DND-41 (cell line): ENCODE measurements at regions not wholly inside any gene's neighbourhood (a gene's known extent, or its start where the extent isn't known, plus 50 kb on each side); places are given as distances from the start of the nearest gene placed in this dataset.

ENCODE experiments used
- ATAC-seq: fragments of 200-7000 bp; cut with Tn5 transposase; 3 replicates; pipeline ENCODE4 v1.9.1; 2021; ENCODE audit warnings: low read depth; ENCODE audit not compliant: insufficient read depth
- DNase-seq: peaks from one replicate; pipeline ENCODE4 v3.0.0-alpha.2; 2020
- H2AFZ ChIP-seq: 2 replicates; pipeline ENCODE4 v1.6.0; 2012; ENCODE audit warnings: low read depth, low read length
- H3K27ac ChIP-seq: 2 replicates; pipeline ENCODE4 v1.5.1; 2012; ENCODE audit warnings: low read length, inconsistent platforms
- H3K27me3 ChIP-seq: fragments of 200-600 bp; sonication (generic); 2 replicates; pipeline ENCODE4 v1.6.0; 2012; ENCODE audit warnings: low read length, mild to moderate bottlenecking, inconsistent platforms; ENCODE audit not compliant: insufficient read depth, poor library complexity
- H3K36me3 ChIP-seq: 2 replicates; pipeline ENCODE4 v1.5.1; 2012; ENCODE audit warnings: low read length, inconsistent platforms; ENCODE audit not compliant: insufficient read depth
- H3K4me1 ChIP-seq: 2 replicates; pipeline ENCODE4 v1.5.1; 2012; ENCODE audit warnings: mild to moderate bottlenecking, low read length; ENCODE audit not compliant: insufficient read depth
- H3K4me2 ChIP-seq: 2 replicates; pipeline ENCODE4 v1.6.0; 2012; ENCODE audit warnings: mild to moderate bottlenecking, moderate library complexity, low read length, inconsistent platforms; ENCODE audit not compliant: insufficient read depth
- H3K4me3 ChIP-seq, 2 experiments: fragments of 200-600 bp in 1 of 2; shearing (Covaris generic) in 1 of 2; 2 replicates each; pipeline ENCODE4 v1.5.1; 2012 to 2016; ENCODE audit warnings: inconsistent platforms in 2 of 2, low read length in 2 of 2, mild to moderate bottlenecking in 2 of 2, low read depth in 1 of 2, moderate library complexity in 1 of 2
- H3K79me2 ChIP-seq: 2 replicates; pipeline ENCODE4 v1.6.0; 2012; ENCODE audit warnings: low read length, inconsistent platforms; ENCODE audit not compliant: insufficient read depth
- H3K9ac ChIP-seq: 2 replicates; pipeline ENCODE4 v1.6.0; 2012; ENCODE audit warnings: low read depth, mild to moderate bottlenecking, inconsistent platforms, low read length, moderate library complexity
- H3K9me3 ChIP-seq: 2 replicates; pipeline ENCODE4 v1.5.1; 2012; ENCODE audit warnings: low read length, moderate library complexity, mild to moderate bottlenecking, inconsistent platforms; ENCODE audit not compliant: insufficient read depth, severe bottlenecking
- H4K20me1 ChIP-seq: 2 replicates; pipeline ENCODE4 v1.6.0; 2012; ENCODE audit warnings: low read length; ENCODE audit not compliant: insufficient read depth
- CTCF ChIP-seq: IDR thresholded peaks from 2 replicates; pipeline ENCODE4 v1.5.1; 2012; ENCODE audit warnings: borderline replicate concordance, low read length, moderate library complexity, mild to moderate bottlenecking; ENCODE audit not compliant: poor library complexity, severe bottlenecking; ENCODE audit errors: extremely low read depth
- EZH2 ChIP-seq: IDR thresholded peaks from 3 replicates; pipeline ENCODE4 v1.6.1; 2012; ENCODE audit warnings: borderline replicate concordance, low read depth, mild to moderate bottlenecking, moderate library complexity, low read length, inconsistent platforms; ENCODE audit not compliant: severe bottlenecking

- Histone ChIP-seq H3K4me1 (no peaks in the 10 kb centered on the region), H3K79me2 (no peaks in the 10 kb centered on the region), H3K27me3 (no peaks in the 10 kb centered on the region), H2AFZ (no peak overlapping the region), H4K20me1 (no peaks in the 10 kb centered on the region), H3K9me3 (no peaks in the 10 kb centered on the region), H3K27ac (no peak overlapping the region), H3K36me3 (no peaks in the 10 kb centered on the region), H3K4me2 (no peak overlapping the region), H3K4me3 (no peak overlapping the region), H3K9ac (no peak overlapping the region)
- DNase-seq (no peak), ATAC-seq (no peak)
- TF ChIP-seq EZH2 = no peak
- no peak for TF ChIP-seq CTCF
Measured at GRCh38 chr9:107606149-107606790, 116.7 kb upstream of the KLF4 start.

DNA sequence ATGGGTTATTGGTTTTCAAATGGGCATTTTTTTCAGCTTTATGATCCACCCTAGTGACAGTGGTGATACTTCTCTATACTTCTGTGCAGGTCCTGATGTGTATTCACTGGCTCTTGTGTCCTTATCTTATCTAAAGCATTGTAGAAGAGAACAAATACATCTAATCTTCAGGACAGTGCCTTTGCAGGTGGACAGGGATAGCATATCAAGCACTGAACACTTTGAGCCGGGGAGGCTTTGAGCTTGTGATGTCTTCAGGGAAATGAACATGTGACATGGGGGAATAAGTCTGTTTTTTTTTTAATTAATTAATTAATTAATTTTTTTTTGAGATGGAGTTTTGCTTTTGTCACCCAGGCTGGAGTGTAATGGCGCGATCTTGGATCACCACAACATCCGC, 115.5 kb upstream of the KLF4 start:
- Histone ChIP-seq H3K27ac (no peak overlapping the region), H3K36me3 (no peaks in the 10 kb centered on the region), H3K4me3 (no peak overlapping the region), H3K79me2 (no peaks in the 10 kb centered on the region), H3K9ac (no peak overlapping the region), H3K4me1 (no peaks in the 10 kb centered on the region), H3K4me2 (no peak overlapping the region), H2AFZ (no peak overlapping the region), H4K20me1 (no peaks in the 10 kb centered on the region), H3K9me3 (no peaks in the 10 kb centered on the region), H3K27me3 (no peaks in the 10 kb centered on the region)
- no peak for DNase-seq
- TF ChIP-seq EZH2 = no peak
- TF ChIP-seq CTCF = no peak
- no peak for ATAC-seq

- Histone ChIP-seq H3K9ac (no peak overlapping the region), H3K4me3 (no peak overlapping the region), H2AFZ (no peak overlapping the region), H3K27ac (no peak overlapping the region), H3K4me2 (no peak overlapping the region), H3K27me3 (no peaks in the 10 kb centered on the region), H4K20me1 (no peaks in the 10 kb centered on the region), H3K36me3 (no peaks in the 10 kb centered on the region), H3K4me1 (no peaks in the 10 kb centered on the region), H3K79me2 (no peaks in the 10 kb centered on the region), H3K9me3 (no peaks in the 10 kb centered on the region)
- ATAC-seq = no peak
- TF ChIP-seq CTCF (no peak), EZH2 (no peak)
- DNase-seq = no peak
Measured at GRCh38 chr9:107603281-107603680, 113.7 kb upstream of the KLF4 start.

GRCh38 chr9:107600060-107600573, 110.5 kb upstream of the KLF4 start:
- DNase-seq = no peak
- Histone ChIP-seq H2AFZ (no peak overlapping the region), H3K4me3 (no peak overlapping the region), H3K79me2 (no peaks in the 10 kb centered on the region), H4K20me1 (no peaks in the 10 kb centered on the region), H3K4me2 (no peak overlapping the region), H3K36me3 (no peaks in the 10 kb centered on the region), H3K27me3 (no peaks in the 10 kb centered on the region), H3K9ac (no peak overlapping the region), H3K9me3 (no peaks in the 10 kb centered on the region), H3K4me1 (no peaks in the 10 kb centered on the region), H3K27ac (no peak overlapping the region)
- no peak for ATAC-seq
- TF ChIP-seq CTCF = no peak
- TF ChIP-seq EZH2 = no peak
